ENCODE measurements at regions not wholly inside any gene's neighbourhood (a gene's known extent, or its start where the extent isn't known, plus 50 kb on each side); places are given as distances from the start of the nearest gene placed in this dataset.

- H4K20me1 ChIP-seq (ENCODE audit: insufficient read depth, low read length), result no peaks in the 10 kb centered on the region
- H3K36me3 ChIP-seq (ENCODE audit: insufficient read depth, low read length), result no peaks in the 10 kb centered on the region
- no peaks in the 10 kb centered on the region for H3K4me1 ChIP-seq (ENCODE audit: insufficient read depth, low read length)
- no peak overlapping the region for H3K4me3 ChIP-seq (ENCODE audit: low read depth in 1 of 2, low read length in 2 of 2)
- H3K27ac ChIP-seq (ENCODE audit: low read length), result no peak overlapping the region
- no peak overlapping the region for H3K9ac ChIP-seq (ENCODE audit: low read depth, low read length)
- no peaks in the 10 kb centered on the region for H3K9me3 ChIP-seq (ENCODE audit: insufficient read depth, low read length, severe bottlenecking)
- H2AFZ ChIP-seq (ENCODE audit: low read depth, low read length), result no peak overlapping the region
- no peaks in the 10 kb centered on the region for H3K79me2 ChIP-seq (ENCODE audit: insufficient read depth, low read length)
- no peaks in the 10 kb centered on the region for H3K27me3 ChIP-seq (ENCODE audit: insufficient read depth, low read length, poor library complexity)
- DNase-seq (no peak), ATAC-seq (ENCODE audit: insufficient read depth, low read depth) (no peak)
- no peak overlapping the region for H3K4me2 ChIP-seq (ENCODE audit: insufficient read depth, low read length)
- TF ChIP-seq CTCF (IDR thresholded peaks at IDR 0.05; ENCODE audit: borderline replicate concordance, extremely low read depth, low read length, poor library complexity, severe bottlenecking), result no peak
- no peak for TF ChIP-seq EZH2 (IDR thresholded peaks at IDR 0.05; ENCODE audit: borderline replicate concordance, low read depth, low read length, severe bottlenecking)
These were observed 223.0 kb downstream of the SLC6A15 start for GRCh38 chr12:84689638-84690037.

GRCh38 chr12:84685379-84685778 is 227.2 kb downstream of the SLC6A15 start:
- no peak overlapping the region for H3K4me3 ChIP-seq (ENCODE audit: low read depth in 1 of 2, low read length in 2 of 2)
- ATAC-seq (ENCODE audit: insufficient read depth, low read depth), result no peak
- H3K27ac ChIP-seq (ENCODE audit: low read length), result no peak overlapping the region
- no peak overlapping the region for H3K4me2 ChIP-seq (ENCODE audit: insufficient read depth, low read length)
- H3K9me3 ChIP-seq (ENCODE audit: insufficient read depth, low read length, severe bottlenecking), result no peaks in the 10 kb centered on the region
- H3K79me2 ChIP-seq (ENCODE audit: insufficient read depth, low read length), result no peaks in the 10 kb centered on the region
- no peaks in the 10 kb centered on the region for H3K4me1 ChIP-seq (ENCODE audit: insufficient read depth, low read length)
- DNase-seq, result no peak
- H3K9ac ChIP-seq (ENCODE audit: low read depth, low read length), result no peak overlapping the region
- H3K36me3 ChIP-seq (ENCODE audit: insufficient read depth, low read length), result no peaks in the 10 kb centered on the region
- no peaks in the 10 kb centered on the region for H4K20me1 ChIP-seq (ENCODE audit: insufficient read depth, low read length)
- TF ChIP-seq EZH2 (IDR thresholded peaks at IDR 0.05; ENCODE audit: borderline replicate concordance, low read depth, low read length, severe bottlenecking), result no peak
- no peak for TF ChIP-seq CTCF (IDR thresholded peaks at IDR 0.05; ENCODE audit: borderline replicate concordance, extremely low read depth, low read length, poor library complexity, severe bottlenecking)
- no peak overlapping the region for H2AFZ ChIP-seq (ENCODE audit: low read depth, low read length)
- no peaks in the 10 kb centered on the region for H3K27me3 ChIP-seq (ENCODE audit: insufficient read depth, low read length, poor library complexity)

- TF ChIP-seq EZH2 (IDR thresholded peaks at IDR 0.05; ENCODE audit: borderline replicate concordance, low read depth, low read length, severe bottlenecking), result no peak
- no peak for TF ChIP-seq CTCF (IDR thresholded peaks at IDR 0.05; ENCODE audit: borderline replicate concordance, extremely low read depth, low read length, poor library complexity, severe bottlenecking)
- Histone ChIP-seq H3K36me3 (ENCODE audit: insufficient read depth, low read length) (no peaks in the 10 kb centered on the region), H3K79me2 (ENCODE audit: insufficient read depth, low read length) (no peaks in the 10 kb centered on the region), H3K9me3 (ENCODE audit: insufficient read depth, low read length, severe bottlenecking) (no peaks in the 10 kb centered on the region), H4K20me1 (ENCODE audit: insufficient read depth, low read length) (no peaks in the 10 kb centered on the region), H3K9ac (ENCODE audit: low read depth, low read length) (no peak overlapping the region), H3K27me3 (ENCODE audit: insufficient read depth, low read length, poor library complexity) (no peaks in the 10 kb centered on the region), H3K4me1 (ENCODE audit: insufficient read depth, low read length) (no peaks in the 10 kb centered on the region), H3K27ac (ENCODE audit: low read length) (no peak overlapping the region), H2AFZ (ENCODE audit: low read depth, low read length) (no peak overlapping the region), H3K4me2 (ENCODE audit: insufficient read depth, low read length) (no peak overlapping the region), H3K4me3 (ENCODE audit: low read depth in 1 of 2, low read length in 2 of 2) (no peak overlapping the region)
- ATAC-seq (ENCODE audit: insufficient read depth, low read depth) (no peak), DNase-seq (no peak)
These were observed 235.8 kb downstream of the SLC6A15 start for GRCh38 chr12:84676787-84677186.

- ATAC-seq (ENCODE audit: insufficient read depth, low read depth), result no peak
- no peaks in the 10 kb centered on the region for H4K20me1 ChIP-seq (ENCODE audit: insufficient read depth, low read length)
These were observed 250.8 kb downstream of the SLC6A15 start for GRCh38 chr12:84661786-84662185.

More at GRCh38 chr12:84661786-84662185, 250.8 kb downstream of the SLC6A15 start:
- Histone ChIP-seq H3K4me1 (ENCODE audit: insufficient read depth, low read length) (no peaks in the 10 kb centered on the region), H2AFZ (ENCODE audit: low read depth, low read length) (no peak overlapping the region), H3K4me2 (ENCODE audit: insufficient read depth, low read length) (no peak overlapping the region), H3K9ac (ENCODE audit: low read depth, low read length) (no peak overlapping the region), H3K79me2 (ENCODE audit: insufficient read depth, low read length) (no peaks in the 10 kb centered on the region), H3K9me3 (ENCODE audit: insufficient read depth, low read length, severe bottlenecking) (no peaks in the 10 kb centered on the region), H3K4me3 (ENCODE audit: low read depth in 1 of 2, low read length in 2 of 2) (no peak overlapping the region), H3K36me3 (ENCODE audit: insufficient read depth, low read length) (no peaks in the 10 kb centered on the region), H3K27me3 (ENCODE audit: insufficient read depth, low read length, poor library complexity) (no peaks in the 10 kb centered on the region), H3K27ac (ENCODE audit: low read length) (no peak overlapping the region)
- TF ChIP-seq EZH2 (IDR thresholded peaks at IDR 0.05; ENCODE audit: borderline replicate concordance, low read depth, low read length, severe bottlenecking) (no peak), CTCF (IDR thresholded peaks at IDR 0.05; ENCODE audit: borderline replicate concordance, extremely low read depth, low read length, poor library complexity, severe bottlenecking) (no peak)
- DNase-seq, result no peak

Measured in DND-41 (cell line).